HS-27A (cell line): ENCODE measurements at regions not wholly inside any gene's neighbourhood (a gene's known extent, or its start where the extent isn't known, plus 50 kb on each side); places are given as distances from the start of the nearest gene placed in this dataset.
"Not testable (repeated sequence)": the region's sequence is repeated elsewhere in the genome, so short reads cannot be mapped to it uniquely, and the experiment has no call there.

Experiments
- DNase-seq: peaks from one replicate; pipeline ENCODE4 v3.0.0-alpha.2; 2012; ENCODE audit warnings: low read depth, missing footprints

DNA sequence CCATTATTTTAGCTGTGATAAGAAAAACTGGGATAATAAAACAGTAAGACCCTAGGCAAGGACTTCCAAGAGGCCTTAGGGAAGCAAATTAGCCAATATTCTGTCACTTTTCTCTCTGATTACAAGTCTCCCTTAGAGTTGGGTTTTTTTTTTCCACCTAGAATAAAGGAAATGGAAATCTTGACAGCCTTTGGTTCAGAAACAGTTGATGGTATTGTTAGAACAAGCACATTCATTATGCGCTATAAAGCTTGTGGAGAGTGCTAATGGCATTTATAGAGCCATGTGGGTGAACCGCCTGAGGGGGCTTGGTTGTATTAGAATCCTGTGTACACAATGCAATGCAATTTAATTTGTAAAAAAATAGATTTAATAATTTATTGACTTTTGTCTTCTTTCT is 88.9 kb upstream of the OGFRL1 start:
- no peak for DNase-seq

DNA sequence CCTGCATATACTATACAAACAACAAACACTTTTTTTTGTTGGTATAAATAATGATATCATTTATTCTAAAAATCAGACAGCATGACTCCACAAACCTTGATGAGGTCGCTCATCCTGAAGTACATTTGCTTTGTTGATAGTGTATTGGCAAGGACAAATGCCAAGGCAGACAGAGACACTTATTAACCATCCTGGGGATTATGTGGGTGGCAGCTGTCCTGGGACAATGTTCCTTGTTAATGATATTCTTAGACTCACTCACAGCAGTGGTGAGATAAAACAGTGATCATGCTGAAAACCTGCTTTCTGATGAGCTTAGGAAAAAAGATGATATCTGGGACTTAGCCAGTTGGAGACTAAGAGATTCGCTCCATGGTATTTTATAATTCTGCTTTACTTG is 85.4 kb upstream of the OGFRL1 start:
- DNase-seq = no peak

DNA sequence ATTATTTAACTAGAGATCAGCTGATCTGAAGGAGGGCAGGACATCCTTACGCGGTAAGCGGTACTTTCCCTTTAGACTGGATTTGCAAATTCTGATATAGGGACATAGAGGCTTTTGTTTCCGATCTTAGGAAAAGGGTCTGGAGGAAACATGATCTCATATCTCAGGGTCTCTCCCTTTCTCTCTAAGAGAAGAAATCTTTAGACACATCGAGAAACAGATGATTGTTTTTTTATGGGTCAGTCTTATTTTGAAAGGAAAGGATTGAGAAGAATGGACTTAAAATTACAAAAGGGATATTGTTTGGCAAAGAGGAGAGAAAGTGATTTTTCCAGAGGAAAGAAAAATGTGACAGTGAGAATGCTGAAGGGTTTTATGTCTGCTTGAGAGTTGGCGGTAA is 83.9 kb upstream of the OGFRL1 start:
- DNase-seq = no peak

DNA sequence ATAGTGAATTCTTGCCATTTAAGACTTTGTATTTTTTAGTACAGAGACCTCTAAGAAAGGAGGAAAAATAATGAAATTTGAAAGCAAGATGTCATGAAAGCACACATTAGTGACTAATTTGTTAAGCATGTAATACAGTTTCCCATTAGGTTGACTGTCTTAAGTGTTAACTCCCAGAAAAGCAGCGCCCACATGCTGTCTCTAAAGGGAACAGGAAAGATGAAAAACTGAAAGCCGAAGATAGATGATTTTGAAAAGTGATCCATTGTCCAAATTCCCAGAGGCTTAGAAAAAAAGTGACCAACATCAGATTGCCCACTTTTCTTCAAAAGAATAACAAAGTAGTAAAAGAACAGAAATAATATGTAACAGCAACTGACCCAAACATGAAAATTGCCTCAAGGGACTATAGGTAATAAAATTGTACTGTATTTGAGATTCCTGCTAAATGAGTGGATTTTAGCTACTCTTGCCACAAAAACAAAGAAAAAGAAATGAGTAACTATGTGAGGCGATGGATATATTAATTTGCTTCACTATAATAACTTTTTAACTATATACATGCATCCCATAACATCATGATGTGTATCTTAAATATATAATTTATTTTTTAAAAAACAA is 83.2 kb upstream of the OGFRL1 start:
- DNase-seq = no peak

DNA sequence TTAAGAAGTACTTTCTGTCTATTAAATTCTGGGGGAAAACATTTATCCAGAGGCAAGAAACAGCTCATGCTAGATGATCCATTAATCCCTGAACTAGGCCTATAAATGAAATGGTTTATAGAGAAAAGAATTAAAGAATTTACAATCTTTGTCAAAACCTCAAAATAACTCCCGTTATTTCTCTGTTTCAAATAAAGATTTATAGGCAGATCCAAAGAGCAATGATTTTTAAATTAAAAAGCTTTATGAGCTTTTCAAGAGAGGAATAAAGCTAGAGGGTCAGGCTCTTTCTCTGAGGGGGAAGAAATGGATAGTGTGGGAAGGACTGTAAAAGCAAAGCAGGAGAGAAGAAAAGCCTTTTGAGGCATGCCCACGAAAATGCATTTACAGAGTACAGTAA is 82.5 kb upstream of the OGFRL1 start:
- no peak for DNase-seq

DNA sequence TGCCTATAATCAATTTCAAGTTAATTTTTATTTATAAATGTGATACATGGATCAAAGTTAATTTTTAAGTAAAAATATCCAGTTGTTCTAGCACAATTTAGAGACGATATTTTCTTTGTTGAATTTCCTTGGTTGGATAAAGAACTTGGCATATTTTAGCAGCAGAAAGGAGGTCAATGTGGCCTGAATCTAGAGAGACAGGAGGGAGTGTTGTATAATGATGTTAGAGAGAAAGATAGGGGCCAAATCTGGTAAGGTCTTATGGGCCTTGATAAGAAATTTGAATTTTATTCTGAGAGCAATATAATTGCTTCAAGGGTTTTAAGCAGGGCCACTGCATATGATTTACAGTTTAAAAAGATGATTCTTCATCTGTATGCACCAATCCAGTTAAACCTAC is 79.4 kb upstream of the OGFRL1 start:
- DNase-seq = no peak

DNA sequence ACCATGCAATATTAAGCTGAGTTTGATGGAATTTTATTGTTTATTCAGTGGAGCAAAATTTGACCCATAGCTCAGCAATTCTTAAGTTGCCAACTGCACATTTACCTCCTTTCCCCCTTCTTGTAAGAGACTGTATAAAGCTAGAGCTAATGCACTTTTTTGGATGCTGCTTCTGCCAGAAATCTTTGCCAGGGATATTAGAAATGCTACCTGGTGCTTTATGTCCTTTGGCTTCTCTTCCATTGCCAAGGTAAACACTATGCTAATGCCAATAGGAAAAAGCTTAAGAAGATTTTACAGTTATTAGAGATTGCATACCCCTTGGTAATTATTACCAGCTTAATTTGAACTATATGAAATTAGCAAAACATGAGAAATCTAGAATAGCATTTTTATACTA is 79.0 kb upstream of the OGFRL1 start:
- no peak for DNase-seq

DNA sequence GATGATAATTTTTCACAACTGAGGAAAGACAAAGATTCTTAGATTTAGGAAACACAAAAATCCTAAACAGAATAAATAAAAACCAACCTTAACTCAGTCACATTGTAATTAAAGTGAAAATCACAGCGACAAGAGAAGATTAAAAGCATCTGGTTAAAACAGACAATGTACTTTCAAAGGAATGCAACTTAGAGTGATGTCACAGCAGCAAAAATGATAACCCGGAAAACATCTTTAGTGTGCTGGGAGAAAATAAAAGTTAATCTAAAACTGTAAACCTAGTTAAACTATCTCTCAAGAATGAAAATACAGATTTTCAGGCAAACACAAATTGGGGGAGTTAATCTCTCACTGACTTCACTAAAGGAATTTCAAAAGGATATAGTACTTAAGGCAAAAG is 76.8 kb upstream of the OGFRL1 start:
- no peak for DNase-seq

DNA sequence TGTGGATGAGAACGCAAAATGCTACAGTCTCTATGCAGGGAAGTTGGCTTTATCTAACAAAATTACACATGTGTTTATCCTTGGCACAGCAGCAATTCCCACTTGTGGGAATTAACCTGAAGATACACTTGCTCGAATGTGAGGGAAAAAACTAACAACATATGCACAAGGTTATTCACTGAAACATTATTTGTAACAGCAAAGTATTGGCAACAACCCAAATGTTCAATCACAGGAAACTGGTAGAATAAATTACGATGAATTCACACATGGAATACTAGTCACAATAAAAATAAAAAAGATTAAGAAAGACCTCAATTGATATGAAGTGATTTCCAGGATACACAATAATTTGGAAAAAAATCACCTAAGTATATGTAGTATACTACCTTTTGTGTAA is 68.1 kb upstream of the OGFRL1 start:
- DNase-seq = no peak

DNA sequence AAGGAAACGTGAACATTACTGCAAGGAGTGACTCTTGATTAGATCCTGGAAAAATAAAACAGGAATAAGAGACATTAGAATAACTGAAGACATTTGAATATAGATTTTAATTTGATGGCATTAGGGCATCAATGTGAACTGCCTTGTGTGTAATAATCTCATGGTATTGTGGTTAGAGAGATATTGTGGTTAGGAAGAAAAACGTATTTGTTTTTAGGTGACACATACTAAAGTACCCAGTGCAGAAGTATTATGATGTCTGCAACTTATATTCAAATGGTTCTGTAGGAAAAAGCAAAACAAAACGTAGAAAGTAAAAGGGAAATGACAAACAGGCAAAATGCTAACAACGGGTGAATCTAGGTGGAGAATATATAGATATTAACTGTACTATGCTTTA is 65.9 kb upstream of the OGFRL1 start:
- DNase-seq = no peak

DNA sequence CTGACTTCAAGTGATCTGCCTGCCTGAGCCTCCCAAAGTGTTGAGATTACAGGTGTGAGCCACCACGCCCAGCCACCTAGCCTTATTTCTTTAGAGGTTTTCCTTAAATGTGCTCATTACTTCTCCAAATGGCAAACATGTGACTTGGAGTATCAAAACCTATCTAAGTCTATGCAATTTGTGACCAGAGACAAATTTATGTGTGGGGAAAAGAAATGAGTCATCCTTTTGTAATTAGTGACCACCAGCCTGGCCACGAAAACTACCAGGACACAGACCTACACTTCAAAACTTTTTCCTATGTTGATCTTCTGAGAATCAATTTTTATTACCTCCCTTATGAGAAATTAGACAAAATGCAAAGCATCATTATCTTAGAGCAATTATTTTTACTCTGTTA is 64.6 kb upstream of the OGFRL1 start:
- DNase-seq = no peak

DNA sequence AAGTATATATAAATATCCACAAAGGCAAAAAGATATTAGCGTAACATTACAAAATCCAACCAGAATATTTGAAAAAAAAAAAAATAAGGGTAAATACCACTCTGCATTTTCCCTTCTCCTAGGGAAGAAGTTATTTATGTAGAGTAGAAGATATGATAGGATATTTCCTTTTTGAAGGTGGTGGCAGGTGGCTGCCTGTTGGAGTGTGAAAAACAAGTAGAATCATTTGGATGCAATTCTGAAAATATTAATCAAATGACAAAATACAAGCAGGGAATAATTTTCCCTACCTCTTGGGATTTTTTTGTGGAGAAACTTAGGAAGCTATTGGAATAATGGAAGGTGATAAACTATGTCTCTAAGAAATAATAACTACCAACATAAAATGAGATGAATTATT is 62.5 kb upstream of the OGFRL1 start:
- no peak for DNase-seq

DNA sequence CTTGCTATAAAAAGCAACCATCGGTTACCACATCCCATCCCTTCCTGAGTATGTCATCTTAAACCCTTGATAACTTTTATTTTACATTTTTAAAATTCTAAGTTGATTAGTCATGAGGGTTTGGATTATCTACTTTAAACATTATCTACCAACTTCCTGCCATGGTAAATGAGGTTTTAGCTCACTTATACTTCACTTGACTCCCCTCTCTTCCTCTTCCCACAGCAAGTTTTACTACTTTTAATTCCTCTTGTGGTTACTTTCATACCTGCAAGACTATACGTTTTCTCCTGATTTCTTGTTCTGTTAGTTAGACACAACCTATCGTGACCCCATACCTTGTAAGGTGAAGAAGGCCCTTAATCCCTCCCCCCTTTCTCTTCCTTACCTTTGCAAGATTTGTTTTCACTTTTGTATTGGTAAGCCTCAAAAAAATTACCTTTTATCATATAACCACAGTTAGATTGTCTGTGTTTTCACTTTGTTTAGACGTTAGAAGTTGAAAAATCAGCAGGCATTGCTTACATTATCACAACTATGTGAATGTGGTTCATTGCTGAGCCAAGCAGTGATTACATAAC is 60.1 kb upstream of the OGFRL1 start:
- no peak for DNase-seq

DNA sequence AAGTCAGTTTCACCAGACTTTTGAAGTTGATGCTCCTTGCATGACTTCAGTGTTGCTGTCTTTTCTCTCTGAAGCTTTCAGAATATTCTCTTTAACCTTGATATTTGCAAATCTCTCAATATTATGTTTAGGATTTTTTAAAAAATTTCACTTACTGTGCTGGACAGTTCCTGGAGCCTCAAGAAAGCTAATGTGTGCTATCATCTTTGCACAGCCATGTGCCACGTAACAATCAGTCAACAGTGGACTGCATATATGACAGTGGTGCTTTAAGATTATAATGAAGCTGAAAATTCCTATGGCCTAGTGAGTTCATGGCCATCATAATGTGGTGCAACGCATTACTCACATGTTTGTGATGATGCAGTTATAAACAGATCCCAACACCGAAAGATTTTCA is 59.1 kb upstream of the OGFRL1 start:
- no peak for DNase-seq

DNA sequence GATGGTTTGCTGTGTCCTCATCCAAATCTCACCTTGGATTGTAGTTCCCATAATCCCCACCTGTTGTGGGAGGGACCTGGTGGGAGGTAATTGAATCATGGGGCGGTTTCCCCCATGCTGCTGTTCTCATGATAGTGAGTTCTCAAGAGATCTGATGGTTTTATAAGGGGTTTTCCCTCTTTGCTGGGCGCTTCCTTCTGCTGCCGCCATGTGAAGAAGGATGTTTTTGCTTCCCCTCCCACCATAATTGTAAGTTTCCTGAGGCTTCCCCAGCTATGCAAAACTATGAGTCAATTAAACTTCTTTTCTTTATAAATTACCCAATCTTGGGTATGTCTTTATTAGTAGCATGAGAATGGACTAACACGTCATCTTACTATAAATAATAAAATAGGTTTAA is 55.7 kb upstream of the OGFRL1 start:
- not testable (repeated sequence) for DNase-seq

DNA sequence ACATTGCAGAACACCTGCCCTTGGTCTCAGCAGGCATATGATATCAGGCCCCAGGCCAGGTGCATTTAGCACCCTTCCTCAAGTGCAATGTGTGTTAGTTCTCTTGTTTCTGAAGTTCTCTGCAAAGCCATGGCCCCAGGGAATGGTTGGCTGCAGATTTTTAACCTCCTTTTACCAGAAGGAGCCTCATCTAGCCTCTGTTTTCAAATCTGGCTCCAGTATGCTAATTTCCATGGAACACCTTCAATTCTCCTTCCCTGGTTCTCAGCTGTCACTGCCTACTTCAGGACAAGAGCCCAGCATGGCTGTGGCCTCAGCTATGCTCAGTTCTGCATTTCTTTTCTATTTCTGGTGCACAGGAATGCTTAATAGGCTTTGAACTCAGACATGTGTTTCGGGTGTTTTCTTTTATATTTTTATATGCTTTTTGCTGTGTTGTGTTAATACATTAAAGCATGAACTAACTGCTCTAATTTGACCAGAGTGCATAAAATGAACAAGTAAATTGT is 51.6 kb upstream of the OGFRL1 start:
- DNase-seq = no peak

DNA sequence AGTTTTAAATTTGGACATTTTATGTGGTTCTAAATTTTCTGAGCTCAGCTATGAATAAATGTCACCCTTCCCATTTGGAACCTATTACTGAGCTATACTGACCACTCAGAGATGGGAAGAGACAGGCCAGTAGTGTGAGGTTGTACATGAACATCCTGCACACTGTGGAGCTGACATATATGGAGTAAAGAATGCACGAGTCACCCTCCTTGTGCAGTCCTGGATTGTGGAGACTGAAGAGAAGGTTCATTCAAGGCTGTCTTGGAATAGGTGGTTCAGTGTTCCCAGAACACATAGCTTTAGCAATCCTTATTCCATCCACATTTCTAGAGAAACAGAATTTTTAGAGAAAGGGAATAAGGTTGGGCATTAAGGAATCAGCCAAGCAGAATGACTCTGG is 50.3 kb upstream of the OGFRL1 start:
- DNase-seq = no peak
